ENCODE measurements at regions not wholly inside any gene's neighbourhood (a gene's known extent, or its start where the extent isn't known, plus 50 kb on each side); places are given as distances from the start of the nearest gene placed in this dataset.
"Not testable (repeated sequence)": the region's sequence is repeated elsewhere in the genome, so short reads cannot be mapped to it uniquely, and the experiment has no call there.

GRCh38 chr10:56104487-56104886 lies 256.6 kb downstream of the ZWINT start:
- no peak for DNase-seq

DNA sequence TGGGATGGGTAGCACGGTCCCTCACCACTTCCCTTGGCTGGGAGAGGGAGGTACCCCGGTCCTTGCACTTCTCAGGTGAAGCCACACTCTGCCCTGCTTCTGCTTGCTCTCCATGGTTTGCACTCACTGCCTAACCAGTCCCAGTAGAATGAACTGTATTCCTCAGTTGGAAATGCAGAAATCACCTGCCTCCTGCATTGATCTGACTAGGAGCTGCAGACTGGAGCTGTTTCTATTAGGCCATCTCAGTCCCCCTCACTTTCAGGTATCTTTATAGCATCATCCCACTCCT lies 264.9 kb downstream of the ZWINT start:
- no peak for DNase-seq

- no peak for DNase-seq
These were observed 265.4 kb downstream of the ZWINT start for GRCh38 chr10:56095506-56096225.

DNA sequence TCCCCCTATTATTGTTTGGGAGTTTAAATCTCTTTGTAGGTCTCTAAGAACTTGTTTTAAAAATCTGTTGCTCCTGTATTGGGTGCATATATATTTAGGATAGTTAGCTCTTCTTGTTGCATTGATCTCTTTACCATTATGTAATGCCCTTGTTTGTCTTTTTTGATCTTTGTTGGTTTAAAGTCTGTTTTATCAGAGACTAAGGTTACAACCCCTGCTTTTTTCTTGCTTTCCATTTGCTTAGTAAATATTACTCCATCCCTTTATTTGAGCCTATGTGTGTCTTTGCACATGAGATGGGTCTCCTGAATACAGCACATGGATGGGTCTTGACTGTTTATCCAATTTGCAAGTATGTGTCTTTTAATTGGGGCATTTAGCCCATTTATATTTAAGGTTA lies 267.4 kb downstream of the ZWINT start:
- not testable (repeated sequence) for DNase-seq

GRCh38 chr10:56091872-56092271 lies 269.2 kb downstream of the ZWINT start:
- DNase-seq, result no peak

DNA sequence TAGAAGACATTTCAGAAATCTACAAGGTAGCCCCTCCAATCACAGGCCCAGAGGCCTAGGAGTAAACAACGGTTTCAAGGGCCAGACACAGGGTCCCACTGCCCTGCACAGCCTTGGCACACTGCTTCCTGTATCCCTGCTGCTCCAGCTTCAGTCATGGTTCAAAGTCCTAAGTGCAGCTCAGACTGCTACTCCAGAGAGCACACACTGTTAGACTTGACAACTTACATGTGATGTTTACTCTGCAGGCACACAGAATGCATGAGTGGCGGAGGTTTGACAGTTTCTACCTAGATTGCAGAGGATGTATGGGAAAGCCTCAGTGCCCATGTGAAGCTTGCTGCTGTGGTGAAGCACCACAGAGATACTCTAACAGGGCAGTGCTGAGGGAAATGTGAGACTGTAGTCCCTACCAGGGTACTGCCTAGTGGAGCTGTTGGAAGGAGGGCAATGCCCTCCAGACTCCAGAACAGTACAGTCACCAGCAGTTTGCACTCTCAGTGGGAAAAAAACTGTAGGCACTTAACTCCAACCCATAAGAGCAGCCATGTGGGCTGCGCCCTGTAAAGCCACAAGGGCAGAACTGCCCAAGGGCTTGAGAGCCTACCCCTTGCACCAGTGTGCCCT lies 270.0 kb downstream of the ZWINT start:
- DNase-seq, result peak; percentile 3

DNA sequence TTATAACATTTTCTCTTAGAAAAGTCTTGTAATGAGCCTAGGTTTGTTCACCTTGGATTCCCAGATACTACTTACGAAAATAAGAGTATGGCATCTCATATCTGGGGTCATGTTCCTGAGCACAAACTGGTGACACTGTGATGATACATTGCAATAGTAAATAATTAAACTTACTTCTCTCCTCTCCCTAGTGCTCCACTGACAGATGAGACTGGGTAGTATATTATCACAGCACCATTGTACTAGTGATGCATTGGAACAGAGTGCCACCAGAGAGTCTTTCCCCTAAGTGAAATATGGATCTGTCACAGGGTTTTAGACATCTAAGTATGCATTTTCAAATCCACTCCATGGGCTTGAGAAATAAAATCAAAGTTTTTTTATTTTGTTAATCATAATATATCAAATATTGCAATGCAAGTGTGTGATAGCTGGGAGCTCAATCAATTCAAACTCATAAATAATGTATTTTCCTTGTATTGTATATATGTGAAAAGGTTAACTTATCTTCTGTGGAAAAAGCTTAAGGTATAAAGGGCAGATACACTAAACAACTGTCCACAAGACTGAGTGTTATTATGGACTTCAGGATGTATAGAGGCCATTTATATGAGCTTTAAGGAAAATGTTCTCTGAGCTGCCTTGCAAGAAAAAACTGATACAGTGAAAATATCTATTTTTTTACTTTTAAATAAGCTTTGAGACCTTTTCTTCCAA lies 275.5 kb downstream of the ZWINT start:
- DNase-seq, result no peak

DNA sequence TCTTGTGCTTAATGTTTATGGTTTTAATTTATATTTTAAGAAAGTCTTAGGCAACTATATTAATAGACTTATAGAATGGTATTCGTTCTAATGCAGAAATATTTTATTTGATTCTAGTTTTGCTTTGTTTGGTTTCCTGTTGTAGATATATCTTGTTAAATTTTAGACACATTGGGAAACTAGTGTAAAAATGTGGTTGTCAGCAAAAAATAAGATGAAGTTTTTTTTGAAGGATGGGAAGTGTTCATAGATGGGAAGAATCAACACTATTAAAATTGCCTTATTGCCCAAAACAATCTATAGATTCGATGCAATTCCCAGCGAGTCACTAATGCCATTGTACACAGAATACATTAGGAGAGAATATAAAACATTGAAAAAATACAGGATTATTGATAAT lies 278.9 kb downstream of the ZWINT start:
- no peak for DNase-seq

DNA sequence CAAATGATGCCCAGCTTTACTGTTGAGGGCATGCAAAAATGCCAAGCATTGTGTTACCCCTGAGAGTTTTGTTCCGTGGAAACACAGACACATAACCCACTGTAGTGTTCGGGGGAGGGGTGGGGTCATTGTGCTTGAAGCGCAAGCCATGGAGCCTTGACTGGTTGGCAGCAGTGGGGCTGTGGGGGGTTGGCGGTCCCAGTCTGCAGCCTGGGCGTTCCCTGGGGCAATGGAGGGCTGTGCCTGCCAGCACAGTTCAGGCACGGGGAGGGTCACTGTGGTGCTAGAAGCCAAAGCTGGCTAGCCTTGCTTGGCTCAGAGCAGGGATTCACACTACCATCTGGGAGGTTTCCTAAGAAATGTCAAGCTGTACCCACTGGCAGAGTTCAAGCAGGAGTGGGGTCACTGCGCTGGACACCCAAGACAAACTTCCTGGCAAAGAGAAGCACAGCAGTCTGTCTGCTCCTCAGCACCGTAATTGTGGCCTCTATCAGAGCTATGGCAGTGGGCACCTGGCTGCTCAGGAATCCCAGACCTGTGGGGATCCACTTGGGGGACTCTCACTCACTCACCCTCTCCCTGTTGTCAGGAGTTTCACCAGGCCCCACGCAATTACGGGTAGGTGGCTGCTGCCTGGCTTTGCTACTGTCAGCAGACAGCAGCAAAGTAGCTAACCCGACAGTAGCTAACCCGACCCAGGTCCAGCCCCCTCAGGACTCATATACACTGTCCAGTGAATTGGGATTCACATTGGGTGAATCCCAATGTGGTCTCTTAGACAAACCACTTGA lies 292.4 kb downstream of the ZWINT start:
- no peak for DNase-seq

DNA sequence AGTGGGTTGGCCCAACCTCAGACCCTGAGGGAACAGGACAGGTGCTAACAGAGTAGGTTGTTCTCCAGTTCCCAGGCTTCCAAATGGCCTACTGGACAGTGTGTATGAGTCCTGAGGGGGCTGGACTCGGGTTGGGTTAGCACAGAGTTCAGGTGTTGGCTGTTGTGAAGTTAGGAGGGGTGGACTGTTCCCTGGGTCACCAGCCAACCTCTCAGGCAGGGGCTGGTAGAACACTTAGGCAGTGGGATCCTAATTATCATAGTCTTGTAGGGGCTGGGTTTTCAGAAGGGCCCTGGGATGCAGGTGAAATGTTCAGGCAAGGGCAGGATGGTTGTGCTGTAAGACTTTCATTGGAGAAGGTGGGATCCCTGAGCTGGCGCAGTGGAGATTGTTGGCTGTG lies 293.0 kb downstream of the ZWINT start:
- DNase-seq, result no peak

GRCh38 chr10:56063642-56064041 lies 297.4 kb downstream of the ZWINT start:
- no peak for DNase-seq

- no peak for DNase-seq
These were observed 303.2 kb downstream of the ZWINT start for GRCh38 chr10:56057860-56058259.

DNA sequence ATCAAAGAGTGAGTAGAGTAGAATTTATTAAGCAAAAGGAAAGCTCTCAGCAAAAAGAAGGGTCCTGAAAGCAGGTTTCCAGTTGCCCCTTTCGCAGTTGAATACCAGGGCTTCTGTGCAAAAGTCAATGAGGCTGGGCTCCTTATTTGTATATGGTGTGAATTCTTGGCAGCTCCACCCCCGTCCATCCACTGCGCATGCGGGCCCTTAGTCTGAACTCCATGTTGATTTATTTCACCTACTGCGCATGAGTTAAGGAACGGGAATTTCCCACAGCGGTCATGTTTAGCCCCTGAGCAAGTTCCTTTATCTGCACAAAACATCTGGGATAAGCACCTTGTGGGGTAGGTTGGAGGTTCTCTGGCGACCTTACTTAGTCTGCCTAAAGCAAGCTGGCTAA lies 325.6 kb downstream of the ZWINT start:
- no peak for DNase-seq

GRCh38 chr10:56028298-56029132 lies 332.5 kb downstream of the ZWINT start:
- DNase-seq, result no peak

GRCh38 chr10:56012101-56012500 lies 349.0 kb downstream of the ZWINT start:
- DNase-seq, result no peak

DNA sequence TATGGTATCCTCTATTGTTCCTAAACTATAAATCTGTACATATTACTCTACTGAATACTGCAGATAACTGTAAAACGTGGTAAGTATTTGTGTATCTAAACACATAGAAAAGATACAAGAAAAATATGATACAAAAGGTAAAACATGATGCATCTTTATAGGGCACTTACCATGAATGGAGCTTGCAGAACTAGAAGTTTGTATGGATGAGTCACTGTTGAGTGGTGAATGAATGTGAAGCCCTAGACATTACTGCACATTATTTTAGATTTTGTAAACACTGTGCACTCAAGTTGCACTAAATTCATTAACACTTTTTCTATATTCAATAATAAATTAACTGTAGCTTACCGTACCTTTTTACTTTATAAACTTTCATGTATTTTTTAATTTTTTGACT lies 357.5 kb downstream of the ZWINT start:
- no peak for DNase-seq

DNA sequence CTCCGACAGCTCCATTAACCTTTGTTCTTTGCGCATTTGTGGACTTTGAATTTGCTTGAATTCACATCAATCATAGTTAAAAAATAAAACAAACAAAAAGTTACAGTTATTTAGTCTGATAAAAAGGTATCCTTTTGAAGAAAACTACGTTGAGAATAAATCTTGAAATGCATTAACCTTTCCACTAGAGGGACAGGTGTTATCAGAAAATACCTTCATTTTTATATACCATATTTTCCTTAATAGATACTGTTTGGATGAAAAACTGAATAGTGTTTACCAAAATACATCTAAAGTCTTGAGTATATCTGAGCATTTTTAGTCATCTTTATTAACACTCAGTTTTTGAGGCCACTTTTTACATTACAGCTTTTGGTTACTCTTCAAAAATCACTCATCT lies 371.9 kb downstream of the ZWINT start:
- no peak for DNase-seq

DNA sequence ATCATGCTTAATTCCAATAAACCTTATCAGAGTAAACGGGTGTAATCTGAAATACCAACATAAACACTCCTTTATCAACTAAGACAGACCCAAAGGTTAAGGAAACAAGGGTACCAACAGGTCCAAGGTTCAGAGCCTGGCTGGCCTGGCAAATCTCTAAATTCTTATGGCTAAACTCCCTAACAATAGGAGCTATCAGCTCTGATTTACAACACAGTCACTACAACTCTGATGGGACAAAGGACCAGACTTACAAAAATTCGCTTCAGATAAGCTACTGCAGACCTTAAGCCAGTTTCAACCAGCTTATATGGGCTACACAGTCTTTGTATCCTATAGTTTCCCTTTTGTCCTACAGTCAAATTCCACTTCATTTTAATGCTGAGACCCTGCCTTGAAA lies 381.9 kb downstream of the ZWINT start:
- DNase-seq, result no peak

GRCh38 chr10:55966101-55966500 lies 395.0 kb downstream of the ZWINT start:
- no peak for DNase-seq

GRCh38 chr10:55943403-55943802 lies 417.7 kb downstream of the ZWINT start:
- no peak for DNase-seq

- DNase-seq, result no peak
These were observed 431.8 kb downstream of the ZWINT start for GRCh38 chr10:55929291-55929690.

DNA sequence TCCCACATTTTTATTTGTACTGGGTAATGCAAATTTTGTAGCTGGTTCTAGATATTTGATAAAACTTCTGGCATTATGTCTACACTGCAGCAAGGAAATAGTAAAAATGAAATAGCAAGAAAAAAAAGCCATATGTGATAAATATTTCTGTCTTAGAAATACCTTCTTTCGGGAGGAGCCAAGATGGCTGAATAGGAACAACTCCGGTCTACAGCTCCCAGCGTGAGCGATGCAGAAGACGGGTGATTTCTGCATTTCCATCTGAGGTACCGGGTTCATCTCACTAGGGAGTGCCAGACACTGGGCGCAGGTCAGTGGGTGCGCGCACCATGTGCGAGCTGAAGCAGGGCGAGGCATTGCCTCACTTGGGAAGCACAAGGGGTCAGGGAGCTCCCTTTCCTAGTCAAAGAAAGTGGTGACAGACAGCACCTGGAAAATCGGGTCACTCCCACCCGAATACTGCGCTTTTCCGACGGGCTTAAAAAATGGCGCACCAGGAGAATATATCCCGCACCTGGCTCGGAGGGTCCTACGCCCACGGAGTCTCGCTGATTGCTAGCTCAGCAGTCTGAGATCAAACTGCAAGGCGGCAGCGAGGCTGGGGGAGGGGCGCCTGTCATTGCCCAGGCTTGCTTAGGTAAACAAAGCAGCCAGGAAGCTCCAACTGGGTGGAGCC lies 461.4 kb downstream of the ZWINT start:
- not testable (repeated sequence) for DNase-seq

All from central memory CD4-positive, alpha-beta T cell (primary cell).